Skeletal muscle tissue (tissue), 3 donors: ENCODE measurements at regions not wholly inside any gene's neighbourhood (a gene's known extent, or its start where the extent isn't known, plus 50 kb on each side); places are given as distances from the start of the nearest gene placed in this dataset.

ENCODE experiments used
- H3K27ac ChIP-seq: one replicate; pipeline ENCODE4 v1.7.0; 2013; ENCODE audit warnings: mild to moderate bottlenecking, low read depth, low read length, inconsistent platforms
- H3K27me3 ChIP-seq, 3 donors: one replicate each; pipeline ENCODE4 v1.7.0; 2013; ENCODE audit warnings: low read length in 3 of 3; ENCODE audit not compliant: control insufficient read depth in 3 of 3, insufficient read depth in 3 of 3
- H3K36me3 ChIP-seq, 3 donors: one replicate each; pipeline ENCODE4 v1.7.0; 2013; ENCODE audit warnings: low read length in 3 of 3; ENCODE audit not compliant: control insufficient read depth in 3 of 3, insufficient read depth in 3 of 3
- H3K4me1 ChIP-seq, 3 donors: one replicate each; pipeline ENCODE4 v1.7.0; 2013; ENCODE audit warnings: low read length in 3 of 3, mild to moderate bottlenecking in 3 of 3; ENCODE audit not compliant: control insufficient read depth in 3 of 3, insufficient read depth in 3 of 3
- H3K4me3 ChIP-seq, 3 donors: one replicate each; pipeline ENCODE4 v1.7.0; 2013; ENCODE audit warnings: low read length in 3 of 3
- H3K9ac ChIP-seq, 3 donors: one replicate each; pipeline ENCODE4 v1.7.0; 2013; ENCODE audit warnings: low read length in 3 of 3, mild to moderate bottlenecking in 3 of 3, moderate library complexity in 2 of 3, low read depth in 1 of 3
- H3K9me3 ChIP-seq, 3 donors: one replicate each; pipeline ENCODE4 v1.7.0; 2013; ENCODE audit warnings: low read length in 3 of 3; ENCODE audit not compliant: control insufficient read depth in 3 of 3
- donor health status: Osteomylitis.

DNA sequence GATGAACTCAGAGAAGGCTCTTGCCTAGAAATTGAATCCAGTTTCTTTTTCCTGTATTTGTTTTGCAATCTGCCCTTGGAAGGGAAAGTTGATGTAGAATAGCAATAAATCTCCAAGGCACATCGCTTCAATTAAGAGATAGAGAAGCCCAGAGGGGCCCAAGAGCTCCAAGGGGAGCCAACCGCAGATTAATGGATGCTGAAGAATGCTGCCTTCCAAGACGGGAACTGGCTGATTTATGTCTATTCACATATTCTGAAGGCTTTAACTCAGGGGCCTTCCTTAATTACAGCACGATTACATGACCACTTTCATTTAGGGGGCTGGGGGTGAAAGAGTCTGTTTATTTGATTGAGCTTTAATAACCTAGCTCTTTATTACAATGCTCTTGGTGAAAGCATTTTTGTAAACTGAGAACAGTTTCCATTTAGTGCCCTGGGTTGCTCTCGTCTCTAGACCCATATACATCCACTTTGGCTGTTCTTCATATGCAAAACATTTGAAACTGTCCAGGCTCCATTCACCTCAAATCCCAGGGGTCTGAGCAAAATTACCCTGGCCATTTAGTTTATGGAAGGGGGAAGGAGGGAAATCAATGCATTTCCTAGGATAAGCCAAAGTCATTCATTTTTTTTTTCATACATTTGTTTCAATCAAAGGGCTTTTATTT is 87.4 kb upstream of the CLDN14 start:
- no peaks in the 10 kb centered on the region for H3K36me3 ChIP-seq
- H3K9ac ChIP-seq: no peak overlapping the region
- no peaks in the 10 kb centered on the region for H3K4me1 ChIP-seq
- H3K27ac ChIP-seq: no peak overlapping the region
- no peaks in the 10 kb centered on the region for H3K9me3 ChIP-seq
- peaks cover 10 to 47% (median 27%) of the 10 kb centered on the region in 3 donors for H3K27me3 ChIP-seq
- H3K4me3 ChIP-seq: no peak overlapping the region

DNA sequence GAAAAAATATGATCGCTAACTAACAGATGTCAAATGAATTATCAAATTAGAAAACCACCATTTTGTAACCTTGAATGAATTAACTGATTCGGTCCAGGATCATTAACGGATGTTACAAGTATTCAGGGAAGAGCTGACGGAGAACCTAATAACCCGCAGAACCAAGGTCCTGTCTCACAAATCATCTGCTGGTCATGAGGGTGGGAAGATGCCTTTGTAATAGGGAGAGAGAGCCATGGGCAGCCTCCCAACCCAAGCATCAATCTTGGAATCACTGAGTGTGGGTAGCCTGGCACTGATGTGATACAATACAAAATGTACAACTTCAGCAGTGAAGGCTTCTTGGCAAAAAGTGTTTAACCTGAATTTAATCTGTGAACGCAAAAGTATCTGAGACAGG is 89.6 kb upstream of the CLDN14 start:
- Histone ChIP-seq H3K36me3 (no peaks in the 10 kb centered on the region), H3K9me3 (no peaks in the 10 kb centered on the region), H3K9ac (no peak overlapping the region), H3K27me3 (peaks cover 10 to 34% (median 27%) of the 10 kb centered on the region in 3 donors), H3K27ac (no peak overlapping the region), H3K4me1 (no peaks in the 10 kb centered on the region), H3K4me3 (no peak overlapping the region)

DNA sequence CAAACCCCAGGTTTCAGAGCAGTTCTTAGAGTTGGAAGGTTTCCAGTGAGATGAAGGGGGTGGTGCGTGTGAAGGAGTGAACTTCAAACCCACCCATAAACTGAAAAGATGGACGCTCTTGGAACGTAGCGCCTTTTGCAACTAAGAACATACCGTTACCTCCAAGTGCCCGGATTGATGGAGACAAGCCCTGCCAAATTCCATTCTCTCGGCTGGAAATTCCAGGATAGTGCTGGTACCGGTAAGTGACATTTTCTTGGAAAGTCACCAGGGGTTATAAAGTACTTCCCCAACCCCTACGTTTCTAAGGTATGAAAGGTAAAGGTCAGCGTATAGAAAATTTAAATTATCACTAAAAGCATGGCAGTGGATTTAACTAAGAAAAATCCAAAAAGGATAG is 91.6 kb upstream of the CLDN14 start:
- no peak overlapping the region for H3K27ac ChIP-seq
- no peaks in the 10 kb centered on the region for H3K4me1 ChIP-seq
- H3K4me3 ChIP-seq: no peak overlapping the region
- no peaks in the 10 kb centered on the region for H3K9me3 ChIP-seq
- H3K9ac ChIP-seq: no peak overlapping the region
- peaks cover 10 to 25% (median 23%) of the 10 kb centered on the region in 3 donors for H3K27me3 ChIP-seq
- H3K36me3 ChIP-seq: no peaks in the 10 kb centered on the region

DNA sequence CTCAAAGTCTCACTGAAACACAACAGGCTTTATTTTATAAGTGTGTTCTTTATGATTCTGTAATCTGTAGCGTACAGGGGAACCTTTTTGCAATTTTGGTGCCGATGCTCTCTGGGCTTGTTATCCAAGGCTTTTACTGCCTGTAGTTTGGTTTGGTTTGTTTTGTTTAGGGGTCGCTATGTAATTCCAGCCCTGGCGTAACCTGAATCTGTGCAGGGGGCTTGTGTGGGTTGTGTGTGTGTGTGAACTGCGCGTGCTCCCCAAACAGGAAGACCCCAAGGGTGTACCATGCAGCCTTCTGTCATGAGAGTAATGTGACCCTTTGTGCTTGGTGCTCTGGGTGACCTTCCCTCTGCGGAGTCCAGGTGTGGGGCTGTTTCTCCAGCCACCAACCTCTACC is 92.1 kb upstream of the CLDN14 start:
- Histone ChIP-seq H3K9ac (no peak overlapping the region), H3K27ac (no peak overlapping the region), H3K36me3 (no peaks in the 10 kb centered on the region), H3K4me3 (no peak overlapping the region), H3K9me3 (no peaks in the 10 kb centered on the region), H3K4me1 (no peaks in the 10 kb centered on the region), H3K27me3 (peaks cover 10 to 22% (median 19%) of the 10 kb centered on the region in 3 donors)

DNA sequence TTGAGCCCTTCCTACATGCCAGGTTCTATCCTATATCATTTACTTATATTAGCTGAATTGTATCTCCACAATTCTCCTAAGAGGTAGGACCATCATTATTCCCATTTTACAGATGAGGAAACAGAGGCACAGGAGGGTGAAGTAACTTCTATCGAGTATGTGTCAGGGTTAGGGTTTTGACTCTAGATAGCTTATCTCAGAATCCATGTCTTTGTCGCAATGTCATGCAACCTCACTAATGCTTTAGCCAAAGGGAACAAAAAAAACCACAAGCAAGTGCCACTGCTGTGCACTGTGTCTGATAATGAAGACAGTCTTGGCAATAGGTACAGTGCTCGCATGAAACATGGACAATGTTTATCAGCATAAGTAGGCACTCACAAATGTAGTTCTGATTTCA is 95.4 kb upstream of the CLDN14 start:
- Histone ChIP-seq H3K4me1 (no peaks in the 10 kb centered on the region), H3K27ac (no peak overlapping the region), H3K9ac (no peak overlapping the region), H3K9me3 (no peaks in the 10 kb centered on the region), H3K4me3 (no peak overlapping the region), H3K36me3 (no peaks in the 10 kb centered on the region), H3K27me3 (peaks cover 0 to 4% (median 3%) of the 10 kb centered on the region in 3 donors)

DNA sequence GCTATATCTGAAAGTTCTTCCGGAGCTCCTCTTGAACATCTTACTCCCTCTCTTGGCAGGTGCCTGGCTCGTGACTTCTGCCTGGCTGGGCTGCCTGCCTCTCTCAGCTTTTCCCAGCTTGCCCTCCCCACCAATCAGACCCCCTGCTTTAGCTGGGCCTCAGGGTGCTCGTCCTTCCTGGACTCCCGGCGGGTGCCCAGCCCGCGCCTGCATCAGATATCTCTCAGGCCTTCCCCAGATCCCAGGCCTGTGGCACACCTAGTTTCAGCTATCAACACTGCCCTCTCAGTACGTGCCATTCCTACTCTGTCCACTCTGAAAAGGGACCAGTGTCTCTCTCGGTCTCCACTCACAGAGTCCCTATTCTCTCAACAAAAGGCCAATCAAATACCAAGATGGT is 96.5 kb upstream of the CLDN14 start:
- Histone ChIP-seq H3K9me3 (no peaks in the 10 kb centered on the region), H3K9ac (no peak overlapping the region), H3K4me1 (no peaks in the 10 kb centered on the region), H3K27me3 (peaks cover 0 to 7% (median 5%) of the 10 kb centered on the region in 3 donors), H3K27ac (no peak overlapping the region), H3K4me3 (no peak overlapping the region), H3K36me3 (no peaks in the 10 kb centered on the region)

DNA sequence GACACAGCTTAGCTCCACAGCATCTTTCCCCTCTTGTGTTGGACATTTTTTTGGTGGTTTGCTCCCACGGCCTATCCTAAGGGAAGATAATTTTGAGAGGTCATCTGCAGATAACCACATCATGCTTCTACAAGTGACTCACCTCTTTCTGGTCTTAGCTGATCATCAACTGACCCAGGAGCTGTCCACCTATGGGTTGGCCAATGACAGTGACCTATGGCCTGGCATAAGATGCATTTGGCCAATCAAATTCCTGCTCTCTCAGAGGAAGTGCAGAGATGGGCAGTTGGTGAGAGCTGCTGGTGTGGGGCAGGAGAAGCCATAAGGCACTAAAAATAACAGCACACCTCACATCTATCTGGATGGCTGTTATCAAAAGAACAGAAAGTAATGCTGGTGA is 100.0 kb upstream of the CLDN14 start:
- Histone ChIP-seq H3K4me3 (no peak overlapping the region), H3K9ac (no peak overlapping the region), H3K9me3 (no peaks in the 10 kb centered on the region), H3K27me3 (peaks cover 3 to 9% (median 4%) of the 10 kb centered on the region in 3 donors), H3K4me1 (no peaks in the 10 kb centered on the region), H3K27ac (no peak overlapping the region), H3K36me3 (no peaks in the 10 kb centered on the region)

DNA sequence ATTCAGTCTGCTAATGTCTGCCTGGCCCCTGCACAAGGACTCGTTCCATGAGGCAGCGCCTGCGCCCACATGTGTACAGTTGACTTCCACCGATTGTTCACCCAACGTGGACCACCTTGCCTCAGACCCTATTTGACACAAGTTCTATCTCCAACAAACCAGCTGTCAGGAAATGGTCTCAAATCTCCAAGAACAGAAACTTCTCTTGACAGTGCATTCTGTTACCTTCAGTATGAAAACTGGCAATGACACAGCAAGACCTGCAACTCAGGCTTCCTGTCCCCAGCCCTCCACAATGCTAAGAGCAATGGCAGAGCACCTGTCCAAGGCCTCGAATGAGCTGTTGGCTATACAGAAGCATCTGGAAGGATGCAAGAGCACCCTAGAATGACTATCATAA is 102.3 kb upstream of the CLDN14 start:
- no peak overlapping the region for H3K27ac ChIP-seq
- peaks cover 3 to 9% (median 4%) of the 10 kb centered on the region in 3 donors for H3K27me3 ChIP-seq

DNA sequence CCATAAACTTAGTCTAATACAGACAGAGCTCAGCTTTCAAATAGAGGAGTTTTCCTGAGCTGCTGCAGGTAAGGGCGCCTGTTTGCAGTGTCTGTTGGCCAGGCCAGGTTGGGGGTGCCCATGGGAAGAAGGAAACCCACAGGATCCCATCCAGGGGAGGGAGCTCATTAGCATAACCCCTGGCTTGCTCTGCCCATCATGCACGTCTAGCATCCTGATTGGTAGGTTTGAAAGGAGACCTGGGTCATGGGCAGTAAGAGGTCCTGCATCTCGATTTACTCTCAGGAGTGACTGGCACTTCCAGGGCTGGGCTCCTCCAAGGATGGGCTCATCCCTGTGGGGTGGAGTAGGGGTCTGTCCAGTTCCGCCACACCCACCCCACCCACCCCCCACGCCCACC is 103.7 kb upstream of the CLDN14 start:
- H3K9me3 ChIP-seq: peaks cover 0 to 2% (median 0%) of the 10 kb centered on the region in 3 donors
- H3K4me1 ChIP-seq: no peaks in the 10 kb centered on the region
- peaks cover 3 to 10% (median 4%) of the 10 kb centered on the region in 3 donors for H3K27me3 ChIP-seq
- H3K36me3 ChIP-seq: no peaks in the 10 kb centered on the region
- no peak overlapping the region for H3K27ac ChIP-seq
- H3K9ac ChIP-seq: no peak overlapping the region
- no peak overlapping the region for H3K4me3 ChIP-seq

More for the DNA sequence above, 102.3 kb upstream of the CLDN14 start:
- Histone ChIP-seq H3K9ac (no peak overlapping the region), H3K9me3 (peaks cover 0 to 2% (median 0%) of the 10 kb centered on the region in 3 donors), H3K4me3 (no peak overlapping the region), H3K4me1 (no peaks in the 10 kb centered on the region), H3K36me3 (no peaks in the 10 kb centered on the region)

DNA sequence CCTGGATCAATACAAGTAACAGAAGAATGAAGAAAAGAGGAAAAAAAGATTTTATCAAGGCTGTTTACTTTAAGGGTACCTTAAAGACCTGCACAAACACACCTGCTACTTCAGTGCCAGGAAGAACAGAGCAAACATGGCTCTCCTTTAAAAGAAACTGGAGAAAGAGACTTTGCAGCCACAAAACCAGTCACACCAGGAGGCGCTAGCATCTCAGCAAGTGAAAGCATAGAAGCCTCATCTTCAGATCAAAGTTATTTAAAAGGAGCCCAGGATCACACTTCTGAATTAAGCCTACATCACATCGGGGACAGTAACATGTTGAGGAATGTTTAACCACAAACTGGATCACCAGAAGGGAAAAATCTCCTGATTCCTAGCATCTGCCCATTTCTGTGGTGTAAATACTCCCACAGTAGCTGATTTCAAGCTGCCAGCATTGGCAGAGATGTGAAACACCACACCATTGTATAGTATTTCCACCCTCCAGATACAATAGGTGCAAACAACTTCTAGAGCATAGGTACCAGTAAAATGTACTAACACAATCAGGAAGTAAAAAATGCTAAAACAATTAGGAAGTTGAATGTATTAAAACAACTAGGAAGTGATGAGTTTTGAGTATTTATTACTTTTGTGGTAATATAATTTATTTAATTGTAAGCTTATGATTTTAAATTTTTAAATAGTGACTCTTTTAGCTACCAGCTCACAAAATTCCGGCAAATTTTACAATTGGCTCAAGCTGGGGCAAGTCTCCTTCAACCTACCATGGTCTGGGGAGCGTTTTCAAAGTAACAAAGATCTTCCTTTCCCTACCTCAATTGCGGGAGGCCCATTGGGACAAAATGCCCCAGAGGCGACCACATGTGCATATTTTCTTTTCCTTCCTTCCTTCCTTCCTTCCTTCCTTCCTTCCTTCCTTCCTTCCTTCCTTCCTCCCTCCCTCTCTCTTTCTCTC is 105.3 kb upstream of the CLDN14 start:
- H3K9me3 ChIP-seq: peaks cover 0 to 2% (median 0%) of the 10 kb centered on the region in 3 donors
- H3K36me3 ChIP-seq: no peaks in the 10 kb centered on the region
- H3K9ac ChIP-seq: no peak overlapping the region
- no peaks in the 10 kb centered on the region for H3K4me1 ChIP-seq
- no peak overlapping the region for H3K4me3 ChIP-seq
- H3K27ac ChIP-seq: no peak overlapping the region
- H3K27me3 ChIP-seq: peaks cover 3 to 13% (median 4%) of the 10 kb centered on the region in 3 donors
